ENCODE measurements at regions not wholly inside any gene's neighbourhood (a gene's known extent, or its start where the extent isn't known, plus 50 kb on each side); places are given as distances from the start of the nearest gene placed in this dataset.
A peak's percentile ranks its signal among the peaks of the same experiment; 100 is the strongest.

DNA sequence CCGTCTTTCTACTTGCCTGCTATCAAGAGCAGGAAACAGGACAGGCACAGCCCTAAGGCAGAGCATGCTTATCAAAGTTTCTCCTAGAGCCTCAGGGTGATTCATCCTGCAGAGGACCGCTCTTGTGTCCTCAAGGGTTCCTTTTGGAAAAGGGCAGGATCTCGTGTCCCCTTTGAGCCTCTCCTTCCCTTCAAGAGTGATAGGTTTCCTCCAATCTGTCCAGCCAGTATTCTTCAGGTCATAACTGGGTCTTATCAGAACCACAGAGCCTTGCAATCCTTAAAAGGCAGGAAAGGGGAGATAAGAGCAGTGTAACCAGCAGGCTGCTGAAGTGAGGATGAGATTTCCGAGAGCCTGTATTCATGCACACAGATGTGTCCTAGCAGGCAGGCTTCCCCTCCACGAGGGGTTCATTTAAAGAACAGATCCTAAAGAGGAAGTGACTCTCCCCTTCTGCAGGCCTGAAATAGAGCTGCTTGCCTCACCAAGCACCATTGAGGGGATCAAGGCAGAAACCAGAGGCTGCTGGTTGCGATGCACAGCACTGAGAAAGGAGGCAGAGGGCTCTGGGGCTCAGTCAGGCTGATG, 90.5 kb upstream of the SVIL start:
- no peak for TF ChIP-seq POLR2AphosphoS5 (IDR thresholded peaks at IDR 0.05; ENCODE audit: low read depth, low read length)
- TF ChIP-seq RXRA (IDR thresholded peaks at IDR 0.05; ENCODE audit: borderline replicate concordance, low read depth): no peak
- TF ChIP-seq, protein P1, sequence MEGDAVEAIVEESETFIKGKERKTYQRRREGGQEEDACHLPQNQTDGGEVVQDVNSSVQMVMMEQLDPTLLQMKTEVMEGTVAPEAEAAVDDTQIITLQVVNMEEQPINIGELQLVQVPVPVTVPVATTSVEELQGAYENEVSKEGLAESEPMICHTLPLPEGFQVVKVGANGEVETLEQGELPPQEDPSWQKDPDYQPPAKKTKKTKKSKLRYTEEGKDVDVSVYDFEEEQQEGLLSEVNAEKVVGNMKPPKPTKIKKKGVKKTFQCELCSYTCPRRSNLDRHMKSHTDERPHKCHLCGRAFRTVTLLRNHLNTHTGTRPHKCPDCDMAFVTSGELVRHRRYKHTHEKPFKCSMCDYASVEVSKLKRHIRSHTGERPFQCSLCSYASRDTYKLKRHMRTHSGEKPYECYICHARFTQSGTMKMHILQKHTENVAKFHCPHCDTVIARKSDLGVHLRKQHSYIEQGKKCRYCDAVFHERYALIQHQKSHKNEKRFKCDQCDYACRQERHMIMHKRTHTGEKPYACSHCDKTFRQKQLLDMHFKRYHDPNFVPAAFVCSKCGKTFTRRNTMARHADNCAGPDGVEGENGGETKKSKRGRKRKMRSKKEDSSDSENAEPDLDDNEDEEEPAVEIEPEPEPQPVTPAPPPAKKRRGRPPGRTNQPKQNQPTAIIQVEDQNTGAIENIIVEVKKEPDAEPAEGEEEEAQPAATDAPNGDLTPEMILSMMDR (IDR thresholded peaks at IDR 0.05): no peak
- TF ChIP-seq JUND (IDR thresholded peaks at IDR 0.05): no peak
- TF ChIP-seq TCF12 (IDR thresholded peaks at IDR 0.05): no peak
- no peak for TF ChIP-seq SIN3A (IDR thresholded peaks at IDR 0.05; ENCODE audit: borderline replicate concordance, low read depth, low read length)
- no peak for TF ChIP-seq MXI1 (IDR thresholded peaks at IDR 0.05; ENCODE audit: low read depth, low read length)
- TF ChIP-seq EZH2phosphoT487 (IDR thresholded peaks at IDR 0.05; ENCODE audit: borderline replicate concordance, low read depth): no peak
- TF ChIP-seq ELF1 (IDR thresholded peaks at IDR 0.05): no peak
- TF ChIP-seq, protein P2, sequence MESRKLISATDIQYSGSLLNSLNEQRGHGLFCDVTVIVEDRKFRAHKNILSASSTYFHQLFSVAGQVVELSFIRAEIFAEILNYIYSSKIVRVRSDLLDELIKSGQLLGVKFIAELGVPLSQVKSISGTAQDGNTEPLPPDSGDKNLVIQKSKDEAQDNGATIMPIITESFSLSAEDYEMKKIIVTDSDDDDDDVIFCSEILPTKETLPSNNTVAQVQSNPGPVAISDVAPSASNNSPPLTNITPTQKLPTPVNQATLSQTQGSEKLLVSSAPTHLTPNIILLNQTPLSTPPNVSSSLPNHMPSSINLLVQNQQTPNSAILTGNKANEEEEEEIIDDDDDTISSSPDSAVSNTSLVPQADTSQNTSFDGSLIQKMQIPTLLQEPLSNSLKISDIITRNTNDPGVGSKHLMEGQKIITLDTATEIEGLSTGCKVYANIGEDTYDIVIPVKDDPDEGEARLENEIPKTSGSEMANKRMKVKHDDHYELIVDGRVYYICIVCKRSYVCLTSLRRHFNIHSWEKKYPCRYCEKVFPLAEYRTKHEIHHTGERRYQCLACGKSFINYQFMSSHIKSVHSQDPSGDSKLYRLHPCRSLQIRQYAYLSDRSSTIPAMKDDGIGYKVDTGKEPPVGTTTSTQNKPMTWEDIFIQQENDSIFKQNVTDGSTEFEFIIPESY (IDR thresholded peaks at IDR 0.05; ENCODE audit: borderline replicate concordance, low read depth): no peak
- no peak for TF ChIP-seq RCOR1 (IDR thresholded peaks at IDR 0.05; ENCODE audit: low read length)
- TF ChIP-seq, protein P3, sequence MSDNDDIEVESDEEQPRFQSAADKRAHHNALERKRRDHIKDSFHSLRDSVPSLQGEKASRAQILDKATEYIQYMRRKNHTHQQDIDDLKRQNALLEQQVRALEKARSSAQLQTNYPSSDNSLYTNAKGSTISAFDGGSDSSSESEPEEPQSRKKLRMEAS (IDR thresholded peaks at IDR 0.05; ENCODE audit: low read depth): no peak
- TF ChIP-seq GATA2 (CRISPR knock-in tag; IDR thresholded peaks at IDR 0.05): peak; percentile 74

All from SK-N-SH (cell line).